Osteocyte (in vitro differentiated cells): ENCODE measurements at regions not wholly inside any gene's neighbourhood (a gene's known extent, or its start where the extent isn't known, plus 50 kb on each side); places are given as distances from the start of the nearest gene placed in this dataset.

Source experiments
- DNase-seq: peaks from one replicate; pipeline ENCODE4 v3.0.0; 2021; ENCODE audit warnings: mixed read lengths; ENCODE audit not compliant: unreplicated experiment; ENCODE audit errors: extremely low spot score
- H3K27ac Mint-ChIP-seq: one replicate; pipeline ENCODE4 v1.8.0; 2021; ENCODE audit warnings: mild to moderate bottlenecking, mixed read lengths; ENCODE audit not compliant: unreplicated experiment
- H3K27me3 Mint-ChIP-seq: one replicate; pipeline ENCODE4 v1.8.0; 2021; ENCODE audit warnings: mixed read lengths; ENCODE audit not compliant: unreplicated experiment
- H3K36me3 Mint-ChIP-seq: one replicate; pipeline ENCODE4 v1.8.0; 2021; ENCODE audit warnings: mixed read lengths; ENCODE audit not compliant: unreplicated experiment
- H3K4me1 Mint-ChIP-seq: one replicate; pipeline ENCODE4 v1.8.0; 2021; ENCODE audit warnings: mixed read lengths; ENCODE audit not compliant: unreplicated experiment
- H3K4me3 Mint-ChIP-seq: one replicate; pipeline ENCODE4 v1.8.0; 2021; ENCODE audit warnings: mild to moderate bottlenecking, moderate library complexity, mixed read lengths; ENCODE audit not compliant: unreplicated experiment
- H3K9me3 Mint-ChIP-seq: one replicate; pipeline ENCODE4 v1.8.0; 2021; ENCODE audit warnings: mixed read lengths; ENCODE audit not compliant: unreplicated experiment
- CTCF ChIP-seq: fragments of 200-600 bp; sonication (generic); IDR thresholded peaks from 2 replicates; pipeline ENCODE4 v1.5.0; 2021; ENCODE audit warnings: antibody characterized with exemption, mild to moderate bottlenecking, moderate library complexity

GRCh38 chr4:152079543-152080293 is 318.9 kb upstream of the GATB start:
- Mint-ChIP-seq H3K4me3 (no peak overlapping the region), H3K9me3 (no peaks in the 10 kb centered on the region), H3K36me3 (no peaks in the 10 kb centered on the region), H3K27ac (no peak overlapping the region), H3K27me3 (peaks cover 41% of the 10 kb centered on the region), H3K4me1 (no peaks in the 10 kb centered on the region)
- no peak for TF ChIP-seq CTCF
- DNase-seq = no peak

- Mint-ChIP-seq H3K4me1 (no peaks in the 10 kb centered on the region), H3K36me3 (no peaks in the 10 kb centered on the region), H3K9me3 (no peaks in the 10 kb centered on the region), H3K4me3 (no peak overlapping the region), H3K27ac (no peak overlapping the region), H3K27me3 (peaks cover 37% of the 10 kb centered on the region)
- DNase-seq = no peak
- no peak for TF ChIP-seq CTCF
These were observed 318.3 kb upstream of the GATB start for GRCh38 chr4:152079079-152079478.

GRCh38 chr4:152077582-152077981 is 316.8 kb upstream of the GATB start:
- no peak for DNase-seq
- no peak overlapping the region for H3K27ac Mint-ChIP-seq
- H3K4me3 Mint-ChIP-seq = no peak overlapping the region
- H3K9me3 Mint-ChIP-seq = no peaks in the 10 kb centered on the region
- no peak for TF ChIP-seq CTCF
- peaks cover 29% of the 10 kb centered on the region for H3K27me3 Mint-ChIP-seq
- no peaks in the 10 kb centered on the region for H3K4me1 Mint-ChIP-seq
- H3K36me3 Mint-ChIP-seq = no peaks in the 10 kb centered on the region

- Mint-ChIP-seq H3K36me3 (no peaks in the 10 kb centered on the region), H3K4me1 (no peaks in the 10 kb centered on the region), H3K4me3 (no peak overlapping the region), H3K27ac (no peak overlapping the region), H3K27me3 (peaks cover 24% of the 10 kb centered on the region), H3K9me3 (no peaks in the 10 kb centered on the region)
- no peak for TF ChIP-seq CTCF
- DNase-seq = no peak
These were observed 314.6 kb upstream of the GATB start for GRCh38 chr4:152075253-152075928.

- no peak overlapping the region for H3K27ac Mint-ChIP-seq
- no peaks in the 10 kb centered on the region for H3K9me3 Mint-ChIP-seq
- no peaks in the 10 kb centered on the region for H3K36me3 Mint-ChIP-seq
- no peak overlapping the region for H3K4me3 Mint-ChIP-seq
- TF ChIP-seq CTCF = no peak
- H3K27me3 Mint-ChIP-seq = peaks cover 24% of the 10 kb centered on the region
- DNase-seq = no peak
- H3K4me1 Mint-ChIP-seq = no peaks in the 10 kb centered on the region
These were observed 313.8 kb upstream of the GATB start for GRCh38 chr4:152074573-152074972.
